Esophagus squamous epithelium (tissue), 4 donors: ENCODE measurements at regions not wholly inside any gene's neighbourhood (a gene's known extent, or its start where the extent isn't known, plus 50 kb on each side); places are given as distances from the start of the nearest gene placed in this dataset.

Experiments used
- CTCF ChIP-seq, 6 experiments: fragments of 450-650 bp in 4 of 6; fragments of 200-600 bp in 2 of 6; sonication (generic) in 2 of 6; IDR thresholded peaks; one replicate each; pipeline ENCODE4 v1.5.1; 2016 to 2019; ENCODE audit warnings: antibody characterized with exemption in 6 of 6, mild to moderate bottlenecking in 4 of 6, moderate library complexity in 4 of 6
- POLR2A ChIP-seq, 4 donors: fragments of 450-650 bp; IDR thresholded peaks; one replicate each; pipeline ENCODE4 v1.6.1; 2017; ENCODE audit warnings: antibody characterized with exemption in 4 of 4, mild to moderate bottlenecking in 4 of 4, moderate library complexity in 3 of 4

GRCh38 chr3:166303681-166304080 lies 466.5 kb upstream of the BCHE start:
- TF ChIP-seq CTCF (IDR thresholded peaks at IDR 0.05) (no peak), POLR2A (IDR thresholded peaks at IDR 0.05) (no peak)
